ENCODE measurements at regions not wholly inside any gene's neighbourhood (a gene's known extent, or its start where the extent isn't known, plus 50 kb on each side); places are given as distances from the start of the nearest gene placed in this dataset.

GRCh38 chr5:89755024-89755423, 654.5 kb downstream of the CETN3 start:
- H3K4me3 ChIP-seq (ENCODE audit: low read depth, low read length) = no peak overlapping the region
- DNase-seq (ENCODE audit: low read depth) = no peak
- TF ChIP-seq, protein P1, sequence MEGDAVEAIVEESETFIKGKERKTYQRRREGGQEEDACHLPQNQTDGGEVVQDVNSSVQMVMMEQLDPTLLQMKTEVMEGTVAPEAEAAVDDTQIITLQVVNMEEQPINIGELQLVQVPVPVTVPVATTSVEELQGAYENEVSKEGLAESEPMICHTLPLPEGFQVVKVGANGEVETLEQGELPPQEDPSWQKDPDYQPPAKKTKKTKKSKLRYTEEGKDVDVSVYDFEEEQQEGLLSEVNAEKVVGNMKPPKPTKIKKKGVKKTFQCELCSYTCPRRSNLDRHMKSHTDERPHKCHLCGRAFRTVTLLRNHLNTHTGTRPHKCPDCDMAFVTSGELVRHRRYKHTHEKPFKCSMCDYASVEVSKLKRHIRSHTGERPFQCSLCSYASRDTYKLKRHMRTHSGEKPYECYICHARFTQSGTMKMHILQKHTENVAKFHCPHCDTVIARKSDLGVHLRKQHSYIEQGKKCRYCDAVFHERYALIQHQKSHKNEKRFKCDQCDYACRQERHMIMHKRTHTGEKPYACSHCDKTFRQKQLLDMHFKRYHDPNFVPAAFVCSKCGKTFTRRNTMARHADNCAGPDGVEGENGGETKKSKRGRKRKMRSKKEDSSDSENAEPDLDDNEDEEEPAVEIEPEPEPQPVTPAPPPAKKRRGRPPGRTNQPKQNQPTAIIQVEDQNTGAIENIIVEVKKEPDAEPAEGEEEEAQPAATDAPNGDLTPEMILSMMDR (conservative IDR thresholded peaks at IDR 0.05; ENCODE audit: low read depth, low read length) = no peak

DNA sequence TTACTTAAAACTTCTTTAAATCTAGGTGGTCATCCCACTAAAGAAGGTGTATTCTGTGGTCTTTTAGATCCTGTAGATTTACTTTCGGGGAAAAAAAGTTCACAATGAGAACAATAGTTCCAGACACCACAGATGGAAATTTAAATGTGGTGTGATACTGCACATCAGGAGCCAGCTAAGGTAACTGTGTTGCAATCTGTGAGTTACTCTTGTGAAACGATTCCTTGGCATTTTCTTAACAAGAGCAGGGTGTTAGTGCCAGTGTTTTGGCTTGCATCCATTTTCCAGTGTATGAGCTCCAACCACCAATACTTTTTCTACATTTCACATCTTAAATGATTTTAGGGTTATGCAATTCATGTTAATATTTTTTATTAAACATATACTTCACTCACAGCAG, 674.5 kb downstream of the CETN3 start:
- DNase-seq (ENCODE audit: low read depth) = peak; percentile 12
- TF ChIP-seq, protein P1 (conservative IDR thresholded peaks at IDR 0.05; ENCODE audit: low read depth, low read length) = no peak
- no peak overlapping the region for H3K4me3 ChIP-seq (ENCODE audit: low read depth, low read length)

GRCh38 chr5:89733772-89734171, 675.8 kb downstream of the CETN3 start:
- no peak overlapping the region for H3K4me3 ChIP-seq (ENCODE audit: low read depth, low read length)
- TF ChIP-seq, protein P1 (conservative IDR thresholded peaks at IDR 0.05; ENCODE audit: low read depth, low read length) = no peak
- no peak for DNase-seq (ENCODE audit: low read depth)

DNA sequence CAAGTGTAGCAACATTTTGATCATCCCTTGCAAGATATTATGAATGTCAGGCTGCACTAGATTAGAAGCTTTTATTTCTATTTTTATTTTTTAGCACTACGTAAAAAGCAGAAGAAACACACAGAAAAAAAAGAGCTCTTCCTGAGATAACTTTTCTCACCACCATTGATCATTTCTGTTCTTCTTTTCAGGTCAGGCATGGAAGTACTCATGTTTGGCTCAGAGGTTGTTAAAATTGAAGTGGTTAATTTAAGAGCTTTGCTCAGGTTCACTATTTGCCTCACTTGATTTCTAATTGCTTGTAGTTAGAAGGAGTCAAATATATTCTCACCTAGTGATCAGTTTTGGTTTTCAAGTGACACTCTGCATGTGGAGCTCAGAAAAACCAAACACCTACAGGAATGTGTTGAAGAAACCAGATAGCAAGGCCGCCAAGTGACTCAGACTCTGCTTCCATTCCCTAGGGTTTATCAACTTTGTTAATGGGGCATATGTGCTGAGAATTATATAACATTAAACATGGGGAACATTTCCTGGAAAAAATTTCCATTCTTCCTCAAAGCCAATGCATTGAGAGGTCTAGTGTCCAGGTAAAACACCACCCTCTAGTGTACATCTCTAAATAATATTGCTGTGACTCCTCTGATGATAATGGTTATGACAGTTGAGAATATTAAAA, 679.8 kb downstream of the CETN3 start:
- peak; percentile 40 for DNase-seq (ENCODE audit: low read depth)
- H3K4me3 ChIP-seq (ENCODE audit: low read depth, low read length) = no peak overlapping the region

GRCh38 chr5:89728750-89729149, 680.8 kb downstream of the CETN3 start:
- H3K4me3 ChIP-seq (ENCODE audit: low read depth, low read length) = no peak overlapping the region
- TF ChIP-seq, protein P1 (conservative IDR thresholded peaks at IDR 0.05; ENCODE audit: low read depth, low read length) = no peak
- DNase-seq (ENCODE audit: low read depth) = peak; percentile 79

More for the DNA sequence above, 679.8 kb downstream of the CETN3 start:
- TF ChIP-seq, protein P1 (conservative IDR thresholded peaks at IDR 0.05; ENCODE audit: low read depth, low read length) = peak; percentile 46

DNA sequence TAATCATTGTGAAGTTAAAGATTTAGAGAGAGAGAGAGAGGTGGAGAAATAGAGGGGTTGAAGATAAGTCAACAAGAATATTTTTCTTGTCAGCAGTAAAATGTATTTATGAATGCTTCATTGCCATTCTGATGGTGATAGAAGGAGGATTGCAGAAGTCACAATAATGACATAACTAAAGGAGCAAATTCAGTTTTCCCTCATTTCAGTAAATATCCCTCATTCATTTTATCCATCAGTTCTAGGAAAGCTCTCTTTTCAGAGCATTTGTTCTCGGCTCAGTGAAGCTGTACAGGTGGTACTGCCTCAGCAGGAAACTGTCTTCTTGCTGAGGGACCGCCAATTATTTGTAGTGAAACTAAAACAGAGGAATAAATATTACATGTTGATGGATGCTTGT, 681.4 kb downstream of the CETN3 start:
- DNase-seq (ENCODE audit: low read depth) = no peak
- TF ChIP-seq, protein P1 (conservative IDR thresholded peaks at IDR 0.05; ENCODE audit: low read depth, low read length) = no peak

More for the DNA sequence above, 681.4 kb downstream of the CETN3 start:
- H3K4me3 ChIP-seq (ENCODE audit: low read depth, low read length) = no peak overlapping the region
